HEK293 (cell line): ENCODE measurements at regions not wholly inside any gene's neighbourhood (a gene's known extent, or its start where the extent isn't known, plus 50 kb on each side); places are given as distances from the start of the nearest gene placed in this dataset.

ENCODE experiments used
- CTCF ChIA-PET: fragments of 350-600 bp; formaldehyde crosslinking; extraction: SDS; loops from one replicate; lab custom pipeline; 2021; ENCODE audit warnings: antibody characterized with exemption; lab: Yijun Ruan, JAX
- POLR2A ChIA-PET: fragments of 300-600 bp; formaldehyde crosslinking; extraction: SDS; loops from one replicate; lab custom pipeline; 2020; ENCODE audit warnings: antibody characterized with exemption, inconsistent platforms; lab: Yijun Ruan, JAX
- H3K27ac ChIP-seq: fragments of 200-500 bp; sonication (Bioruptor generic); 2 replicates; pipeline ENCODE4 v1.5.1; 2014; ENCODE audit warnings: low read depth, low read length, control low read depth, inconsistent platforms; ENCODE audit errors: extremely low read depth
- H3K36me3 ChIP-seq, 2 experiments: fragments of 200-500 bp in 1 of 2; sonication (Bioruptor generic) in 1 of 2; 1 replicate in 1 of 2; 2 replicates in 1 of 2; pipeline ENCODE4 v1.5.1; 2014 to 2017; ENCODE audit warnings: inconsistent platforms in 2 of 2, low read length in 2 of 2; ENCODE audit not compliant: control insufficient read depth in 2 of 2, insufficient read depth in 1 of 2
- H3K4me1 ChIP-seq: fragments of 200-500 bp; sonication (Bioruptor generic); 2 replicates; pipeline ENCODE4 v1.5.1; 2014; ENCODE audit warnings: mild to moderate bottlenecking, low read length, inconsistent platforms; ENCODE audit not compliant: control insufficient read depth, insufficient read depth
- H3K4me3 ChIP-seq: 2 replicates; pipeline ENCODE4 v1.5.1; 2011; ENCODE audit warnings: low read depth, mild to moderate bottlenecking, control low read depth, low read length, moderate library complexity
- H3K9me3 ChIP-seq: fragments of 200-500 bp; sonication (Bioruptor generic); 2 replicates; pipeline ENCODE4 v1.5.1; 2014; ENCODE audit warnings: low read depth, low read length, inconsistent platforms; ENCODE audit not compliant: control insufficient read depth, insufficient read depth
- BCL11B ChIP-seq: fragments of 450-650 bp; formaldehyde crosslinking; IDR thresholded peaks from 2 replicates; pipeline ENCODE4 v1.5.1; 2016; ENCODE audit warnings: low read depth, missing biosample characterization, missing genetic modification characterization
- FEZF1 ChIP-seq: fragments of 450-650 bp; formaldehyde crosslinking; IDR thresholded peaks from 2 replicates; pipeline ENCODE4 v1.5.1; 2016; ENCODE audit warnings: missing biosample characterization, missing genetic modification characterization
- GLIS1 ChIP-seq: fragments of 450-650 bp; formaldehyde crosslinking; IDR thresholded peaks from 2 replicates; pipeline ENCODE4 v1.5.1; 2016; ENCODE audit warnings: missing biosample characterization, missing genetic modification characterization
- HOXD13 ChIP-seq: sonication (generic); formaldehyde crosslinking; IDR thresholded peaks from 2 replicates; pipeline ENCODE4 v1.8.0; 2022; ENCODE audit warnings: missing genetic modification reagents, borderline replicate concordance
- IKZF3 ChIP-seq: fragments of 450-650 bp; IDR thresholded peaks from 2 replicates; pipeline ENCODE4 v1.5.0; 2018; ENCODE audit warnings: missing biosample characterization, mild to moderate bottlenecking, missing genetic modification characterization, moderate library complexity
- KLF1 ChIP-seq: fragments of 450-650 bp; formaldehyde crosslinking; IDR thresholded peaks from 2 replicates; pipeline ENCODE4 v1.5.1; 2016; ENCODE audit warnings: missing biosample characterization, missing genetic modification characterization
- KLF9 ChIP-seq: fragments of 450-650 bp; formaldehyde crosslinking; IDR thresholded peaks from 2 replicates; pipeline ENCODE4 v1.5.1; 2016; ENCODE audit warnings: missing biosample characterization, missing genetic modification characterization, low read depth
- OSR2 ChIP-seq: fragments of 450-650 bp; formaldehyde crosslinking; IDR thresholded peaks from 2 replicates; pipeline ENCODE4 v1.5.1; 2016; ENCODE audit warnings: missing biosample characterization, missing genetic modification characterization
- SP7 ChIP-seq: fragments of 450-650 bp; formaldehyde crosslinking; IDR thresholded peaks from 2 replicates; pipeline ENCODE4 v1.5.1; 2016; ENCODE audit warnings: missing biosample characterization, missing genetic modification characterization
- TRIM28 ChIP-seq: IDR thresholded peaks from 2 replicates; pipeline ENCODE4 v1.6.1; 2011; ENCODE audit warnings: low read length, control low read depth, borderline replicate concordance
- ZBTB8A ChIP-seq: fragments of 450-650 bp; formaldehyde crosslinking; IDR thresholded peaks from 2 replicates; pipeline ENCODE4 v1.5.1; 2016; ENCODE audit warnings: missing biosample characterization, missing genetic modification characterization
- ZEB2 ChIP-seq: fragments of 450-650 bp; formaldehyde crosslinking; IDR thresholded peaks from 2 replicates; pipeline ENCODE4 v1.5.1; 2016; ENCODE audit warnings: missing biosample characterization, missing genetic modification characterization
- ZIC2 ChIP-seq: fragments of 450-650 bp; formaldehyde crosslinking; IDR thresholded peaks from 2 replicates; pipeline ENCODE4 v1.5.1; 2016; ENCODE audit warnings: missing biosample characterization, missing genetic modification characterization
- ZNF157 ChIP-seq: fragments of 450-650 bp; formaldehyde crosslinking; IDR thresholded peaks from 2 replicates; pipeline ENCODE4 v1.5.1; 2016; ENCODE audit warnings: missing biosample characterization, missing genetic modification characterization
- ZNF184 ChIP-seq: fragments of 450-650 bp; IDR thresholded peaks from 2 replicates; pipeline ENCODE4 v1.5.1; 2018; ENCODE audit warnings: missing biosample characterization, mild to moderate bottlenecking, missing genetic modification characterization
- ZNF23 ChIP-seq: fragments of 450-650 bp; formaldehyde crosslinking; IDR thresholded peaks from 2 replicates; pipeline ENCODE4 v1.5.1; 2016; ENCODE audit warnings: missing biosample characterization, missing genetic modification characterization, borderline replicate concordance
- ZNF335 ChIP-seq: fragments of 450-650 bp; formaldehyde crosslinking; conservative IDR thresholded peaks from 2 replicates; pipeline ENCODE4 v1.5.1; 2016; ENCODE audit warnings: missing biosample characterization, missing genetic modification characterization
- ZNF341 ChIP-seq: fragments of 450-650 bp; formaldehyde crosslinking; IDR thresholded peaks from 2 replicates; pipeline ENCODE4; 2016; ENCODE audit warnings: low read depth, missing biosample characterization, missing genetic modification characterization
- ZNF514 ChIP-seq: fragments of 450-650 bp; formaldehyde crosslinking; IDR thresholded peaks from 2 replicates; pipeline ENCODE4 v1.5.1; 2016; ENCODE audit warnings: missing biosample characterization, missing genetic modification characterization
- ZNF600 ChIP-seq: fragments of 450-650 bp; formaldehyde crosslinking; IDR thresholded peaks from 2 replicates; pipeline ENCODE4 v1.5.1; 2016; ENCODE audit warnings: missing biosample characterization, missing genetic modification characterization
- ZNF792 ChIP-seq: fragments of 450-650 bp; formaldehyde crosslinking; IDR thresholded peaks from 2 replicates; pipeline ENCODE4 v1.5.1; 2016; ENCODE audit warnings: missing biosample characterization, missing genetic modification characterization
- ZNF843 ChIP-seq: fragments of 450-650 bp; formaldehyde crosslinking; IDR thresholded peaks from 2 replicates; pipeline ENCODE4 v1.5.1; 2016; ENCODE audit warnings: missing biosample characterization, missing genetic modification characterization
- ZSCAN30 ChIP-seq: fragments of 450-650 bp; IDR thresholded peaks from 2 replicates; pipeline ENCODE4 v1.5.1; 2018; ENCODE audit warnings: missing biosample characterization, mild to moderate bottlenecking, missing genetic modification characterization, moderate library complexity
- TF ChIP-seq, protein P1 (sequence below): fragments of 450-650 bp; formaldehyde crosslinking; IDR thresholded peaks from 2 replicates; pipeline ENCODE4 v1.5.1; 2016; ENCODE audit warnings: missing biosample characterization, missing genetic modification characterization
- TF ChIP-seq, protein P2 (sequence below): fragments of 450-650 bp; formaldehyde crosslinking; IDR thresholded peaks from 2 replicates; pipeline ENCODE4 v1.5.1; 2016; ENCODE audit warnings: missing biosample characterization, missing genetic modification characterization
- TF ChIP-seq, protein P3 (sequence below): fragments of 450-650 bp; formaldehyde crosslinking; IDR thresholded peaks from 2 replicates; pipeline ENCODE4 v1.5.1; 2017; ENCODE audit warnings: missing biosample characterization, missing genetic modification characterization
- TF ChIP-seq, protein P4 (sequence below): fragments of 450-650 bp; formaldehyde crosslinking; IDR thresholded peaks from 2 replicates; pipeline ENCODE4 v1.5.1; 2017; ENCODE audit warnings: missing biosample characterization, missing genetic modification characterization
- TF ChIP-seq, protein P5 (sequence below): fragments of 450-650 bp; formaldehyde crosslinking; IDR thresholded peaks from 2 replicates; pipeline ENCODE4 v1.5.1; 2016; ENCODE audit warnings: missing biosample characterization, missing genetic modification characterization

DNA sequence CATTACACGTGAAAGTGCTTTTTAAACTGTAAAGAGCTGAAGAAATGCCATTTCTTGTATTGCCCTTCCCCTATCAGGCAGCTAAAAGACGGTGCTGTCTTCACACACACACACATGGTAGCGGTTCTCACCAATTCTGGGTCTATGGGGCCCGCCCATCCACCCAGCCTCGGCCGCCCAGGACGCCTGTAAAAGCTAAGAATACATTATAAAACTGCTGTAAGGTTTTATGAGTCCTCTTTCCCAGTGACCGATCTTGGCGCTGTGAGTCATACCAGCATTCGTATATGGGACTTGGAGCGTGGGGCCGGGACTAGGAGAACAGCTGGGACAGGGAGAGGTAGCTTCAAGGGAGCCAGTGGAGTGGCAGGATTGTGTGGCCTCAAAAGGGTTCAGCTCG, 149.7 kb upstream of the CADM1 start:
- H3K36me3 ChIP-seq = no peaks in the 10 kb centered on the region
- H3K4me3 ChIP-seq = no peak overlapping the region
- TF ChIP-seq ZNF184 (tag by site-specific recombination) (no peak), ZNF157 (tag by site-specific recombination) (no peak), ZSCAN30 (tag by site-specific recombination) (peak; percentile 5; the same call in 1 of the 2 replicates), ZNF23 (no peak), ZNF514 (tag by site-specific recombination) (no peak), HOXD13 (CRISPR knock-in tag) (0 out of 2 replicates have a peak, but pooled peaks have one; percentile 34), ZBTB8A (tag by site-specific recombination) (peak; percentile 57; the same call in 1 of the 2 replicates), FEZF1 (peak; percentile 93), ZNF792 (no peak), GLIS1 (tag by site-specific recombination) (peak; percentile 81), ZEB2 (tag by site-specific recombination) (peak; percentile 48; the same call in 1 of the 2 replicates), KLF1 (peak; percentile 39), KLF9 (tag by site-specific recombination) (peak; percentile 28; the same call in 1 of the 2 replicates), ZNF335 (peak; percentile 78), TRIM28 (peak; percentile 95), BCL11B (tag by site-specific recombination) (no peak), ZNF341 (tag by site-specific recombination) (peak; percentile 42), SP7 (peak; percentile 35; the same call in 1 of the 2 replicates), ZNF600 (tag by site-specific recombination) (peak; percentile 28; the same call in 1 of the 2 replicates), ZIC2 (tag by site-specific recombination) (peak; percentile 44), OSR2 (tag by site-specific recombination) (no peak; the same call in 1 of the 2 replicates), IKZF3 (tag by site-specific recombination) (peak; percentile 50; the same call in 1 of the 2 replicates), ZNF843 (tag by site-specific recombination) (0 out of 2 replicates have a peak, but pooled peaks have one; percentile 38)
- TF ChIP-seq, protein P1, sequence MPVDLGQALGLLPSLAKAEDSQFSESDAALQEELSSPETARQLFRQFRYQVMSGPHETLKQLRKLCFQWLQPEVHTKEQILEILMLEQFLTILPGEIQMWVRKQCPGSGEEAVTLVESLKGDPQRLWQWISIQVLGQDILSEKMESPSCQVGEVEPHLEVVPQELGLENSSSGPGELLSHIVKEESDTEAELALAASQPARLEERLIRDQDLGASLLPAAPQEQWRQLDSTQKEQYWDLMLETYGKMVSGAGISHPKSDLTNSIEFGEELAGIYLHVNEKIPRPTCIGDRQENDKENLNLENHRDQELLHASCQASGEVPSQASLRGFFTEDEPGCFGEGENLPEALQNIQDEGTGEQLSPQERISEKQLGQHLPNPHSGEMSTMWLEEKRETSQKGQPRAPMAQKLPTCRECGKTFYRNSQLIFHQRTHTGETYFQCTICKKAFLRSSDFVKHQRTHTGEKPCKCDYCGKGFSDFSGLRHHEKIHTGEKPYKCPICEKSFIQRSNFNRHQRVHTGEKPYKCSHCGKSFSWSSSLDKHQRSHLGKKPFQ (tag by site-specific recombination) = peak; percentile 99
- TF ChIP-seq, protein P2, sequence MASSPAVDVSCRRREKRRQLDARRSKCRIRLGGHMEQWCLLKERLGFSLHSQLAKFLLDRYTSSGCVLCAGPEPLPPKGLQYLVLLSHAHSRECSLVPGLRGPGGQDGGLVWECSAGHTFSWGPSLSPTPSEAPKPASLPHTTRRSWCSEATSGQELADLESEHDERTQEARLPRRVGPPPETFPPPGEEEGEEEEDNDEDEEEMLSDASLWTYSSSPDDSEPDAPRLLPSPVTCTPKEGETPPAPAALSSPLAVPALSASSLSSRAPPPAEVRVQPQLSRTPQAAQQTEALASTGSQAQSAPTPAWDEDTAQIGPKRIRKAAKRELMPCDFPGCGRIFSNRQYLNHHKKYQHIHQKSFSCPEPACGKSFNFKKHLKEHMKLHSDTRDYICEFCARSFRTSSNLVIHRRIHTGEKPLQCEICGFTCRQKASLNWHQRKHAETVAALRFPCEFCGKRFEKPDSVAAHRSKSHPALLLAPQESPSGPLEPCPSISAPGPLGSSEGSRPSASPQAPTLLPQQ (tag by site-specific recombination) = peak; percentile 69; the same call in 1 of the 2 replicates
- TF ChIP-seq, protein P3, sequence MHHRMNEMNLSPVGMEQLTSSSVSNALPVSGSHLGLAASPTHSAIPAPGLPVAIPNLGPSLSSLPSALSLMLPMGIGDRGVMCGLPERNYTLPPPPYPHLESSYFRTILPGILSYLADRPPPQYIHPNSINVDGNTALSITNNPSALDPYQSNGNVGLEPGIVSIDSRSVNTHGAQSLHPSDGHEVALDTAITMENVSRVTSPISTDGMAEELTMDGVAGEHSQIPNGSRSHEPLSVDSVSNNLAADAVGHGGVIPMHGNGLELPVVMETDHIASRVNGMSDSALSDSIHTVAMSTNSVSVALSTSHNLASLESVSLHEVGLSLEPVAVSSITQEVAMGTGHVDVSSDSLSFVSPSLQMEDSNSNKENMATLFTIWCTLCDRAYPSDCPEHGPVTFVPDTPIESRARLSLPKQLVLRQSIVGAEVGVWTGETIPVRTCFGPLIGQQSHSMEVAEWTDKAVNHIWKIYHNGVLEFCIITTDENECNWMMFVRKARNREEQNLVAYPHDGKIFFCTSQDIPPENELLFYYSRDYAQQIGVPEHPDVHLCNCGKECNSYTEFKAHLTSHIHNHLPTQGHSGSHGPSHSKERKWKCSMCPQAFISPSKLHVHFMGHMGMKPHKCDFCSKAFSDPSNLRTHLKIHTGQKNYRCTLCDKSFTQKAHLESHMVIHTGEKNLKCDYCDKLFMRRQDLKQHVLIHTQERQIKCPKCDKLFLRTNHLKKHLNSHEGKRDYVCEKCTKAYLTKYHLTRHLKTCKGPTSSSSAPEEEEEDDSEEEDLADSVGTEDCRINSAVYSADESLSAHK (tag by site-specific recombination) = 0 out of 2 replicates have a peak, but pooled peaks have one; percentile 33
- TF ChIP-seq, protein P4, sequence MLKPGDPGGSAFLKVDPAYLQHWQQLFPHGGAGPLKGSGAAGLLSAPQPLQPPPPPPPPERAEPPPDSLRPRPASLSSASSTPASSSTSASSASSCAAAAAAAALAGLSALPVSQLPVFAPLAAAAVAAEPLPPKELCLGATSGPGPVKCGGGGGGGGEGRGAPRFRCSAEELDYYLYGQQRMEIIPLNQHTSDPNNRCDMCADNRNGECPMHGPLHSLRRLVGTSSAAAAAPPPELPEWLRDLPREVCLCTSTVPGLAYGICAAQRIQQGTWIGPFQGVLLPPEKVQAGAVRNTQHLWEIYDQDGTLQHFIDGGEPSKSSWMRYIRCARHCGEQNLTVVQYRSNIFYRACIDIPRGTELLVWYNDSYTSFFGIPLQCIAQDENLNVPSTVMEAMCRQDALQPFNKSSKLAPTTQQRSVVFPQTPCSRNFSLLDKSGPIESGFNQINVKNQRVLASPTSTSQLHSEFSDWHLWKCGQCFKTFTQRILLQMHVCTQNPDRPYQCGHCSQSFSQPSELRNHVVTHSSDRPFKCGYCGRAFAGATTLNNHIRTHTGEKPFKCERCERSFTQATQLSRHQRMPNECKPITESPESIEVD = peak; percentile 62
- TF ChIP-seq, protein P5, sequence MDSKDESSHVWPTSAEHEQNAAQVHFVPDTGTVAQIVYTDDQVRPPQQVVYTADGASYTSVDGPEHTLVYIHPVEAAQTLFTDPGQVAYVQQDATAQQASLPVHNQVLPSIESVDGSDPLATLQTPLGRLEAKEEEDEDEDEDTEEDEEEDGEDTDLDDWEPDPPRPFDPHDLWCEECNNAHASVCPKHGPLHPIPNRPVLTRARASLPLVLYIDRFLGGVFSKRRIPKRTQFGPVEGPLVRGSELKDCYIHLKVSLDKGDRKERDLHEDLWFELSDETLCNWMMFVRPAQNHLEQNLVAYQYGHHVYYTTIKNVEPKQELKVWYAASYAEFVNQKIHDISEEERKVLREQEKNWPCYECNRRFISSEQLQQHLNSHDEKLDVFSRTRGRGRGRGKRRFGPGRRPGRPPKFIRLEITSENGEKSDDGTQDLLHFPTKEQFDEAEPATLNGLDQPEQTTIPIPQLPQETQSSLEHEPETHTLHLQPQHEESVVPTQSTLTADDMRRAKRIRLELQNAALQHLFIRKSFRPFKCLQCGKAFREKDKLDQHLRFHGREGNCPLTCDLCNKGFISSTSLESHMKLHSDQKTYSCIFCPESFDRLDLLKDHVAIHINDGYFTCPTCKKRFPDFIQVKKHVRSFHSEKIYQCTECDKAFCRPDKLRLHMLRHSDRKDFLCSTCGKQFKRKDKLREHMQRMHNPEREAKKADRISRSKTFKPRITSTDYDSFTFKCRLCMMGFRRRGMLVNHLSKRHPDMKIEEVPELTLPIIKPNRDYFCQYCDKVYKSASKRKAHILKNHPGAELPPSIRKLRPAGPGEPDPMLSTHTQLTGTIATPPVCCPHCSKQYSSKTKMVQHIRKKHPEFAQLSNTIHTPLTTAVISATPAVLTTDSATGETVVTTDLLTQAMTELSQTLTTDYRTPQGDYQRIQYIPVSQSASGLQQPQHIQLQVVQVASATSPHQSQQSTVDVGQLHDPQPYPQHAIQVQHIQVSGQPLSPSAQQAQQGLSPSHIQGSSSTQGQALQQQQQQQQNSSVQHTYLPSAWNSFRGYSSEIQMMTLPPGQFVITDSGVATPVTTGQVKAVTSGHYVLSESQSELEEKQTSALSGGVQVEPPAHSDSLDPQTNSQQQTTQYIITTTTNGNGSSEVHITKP (tag by site-specific recombination) = peak; percentile 52; the same call in 1 of the 2 replicates
- peaks cover 4% of the 10 kb centered on the region; the same call in 1 of the 2 replicates for H3K4me1 ChIP-seq
- no peaks in the 10 kb centered on the region for H3K9me3 ChIP-seq
- ChIA-PET CTCF (no interaction called here), POLR2A (no interaction called here)
- H3K27ac ChIP-seq = peak overlapping the region; percentile 33; the same call in 1 of the 2 replicates
